ENCODE measurements at regions not wholly inside any gene's neighbourhood (a gene's known extent, or its start where the extent isn't known, plus 50 kb on each side); places are given as distances from the start of the nearest gene placed in this dataset.

DNA sequence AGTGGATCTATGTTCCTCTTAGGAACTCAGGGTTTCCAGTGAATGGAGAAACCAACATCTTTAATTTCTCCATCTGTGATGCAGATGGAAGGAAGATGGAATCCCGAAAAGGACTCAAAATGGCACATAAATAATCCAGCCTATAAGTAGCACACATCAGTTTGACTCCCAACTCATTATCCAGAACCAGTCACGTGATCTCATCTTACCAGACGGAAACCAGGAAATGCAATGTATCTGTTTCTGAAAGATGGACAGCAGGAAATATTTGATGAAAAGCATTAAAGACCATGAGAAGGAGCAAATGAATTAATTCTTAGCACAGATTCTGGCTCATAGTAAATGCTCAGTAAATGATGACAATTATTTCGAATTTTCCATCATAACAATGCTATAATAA lies 443.1 kb upstream of the FMR1 start:
- Mint-ChIP-seq H3K4me3 (ENCODE audit: unreplicated experiment) (no peak overlapping the region), H3K36me3 (ENCODE audit: low read depth) (no peaks in the 10 kb centered on the region), H3K9me3 (ENCODE audit: low read depth) (peaks cover 13% of the 10 kb centered on the region), H3K27ac (ENCODE audit: unreplicated experiment) (no peak overlapping the region), H3K27me3 (ENCODE audit: low read depth) (no peaks in the 10 kb centered on the region), H3K4me1 (ENCODE audit: low read depth) (no peaks in the 10 kb centered on the region)
- DNase-seq (ENCODE audit: low spot score), result no peak
- TF ChIP-seq, protein P1, sequence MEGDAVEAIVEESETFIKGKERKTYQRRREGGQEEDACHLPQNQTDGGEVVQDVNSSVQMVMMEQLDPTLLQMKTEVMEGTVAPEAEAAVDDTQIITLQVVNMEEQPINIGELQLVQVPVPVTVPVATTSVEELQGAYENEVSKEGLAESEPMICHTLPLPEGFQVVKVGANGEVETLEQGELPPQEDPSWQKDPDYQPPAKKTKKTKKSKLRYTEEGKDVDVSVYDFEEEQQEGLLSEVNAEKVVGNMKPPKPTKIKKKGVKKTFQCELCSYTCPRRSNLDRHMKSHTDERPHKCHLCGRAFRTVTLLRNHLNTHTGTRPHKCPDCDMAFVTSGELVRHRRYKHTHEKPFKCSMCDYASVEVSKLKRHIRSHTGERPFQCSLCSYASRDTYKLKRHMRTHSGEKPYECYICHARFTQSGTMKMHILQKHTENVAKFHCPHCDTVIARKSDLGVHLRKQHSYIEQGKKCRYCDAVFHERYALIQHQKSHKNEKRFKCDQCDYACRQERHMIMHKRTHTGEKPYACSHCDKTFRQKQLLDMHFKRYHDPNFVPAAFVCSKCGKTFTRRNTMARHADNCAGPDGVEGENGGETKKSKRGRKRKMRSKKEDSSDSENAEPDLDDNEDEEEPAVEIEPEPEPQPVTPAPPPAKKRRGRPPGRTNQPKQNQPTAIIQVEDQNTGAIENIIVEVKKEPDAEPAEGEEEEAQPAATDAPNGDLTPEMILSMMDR (IDR thresholded peaks at IDR 0.05), result no peak

DNA sequence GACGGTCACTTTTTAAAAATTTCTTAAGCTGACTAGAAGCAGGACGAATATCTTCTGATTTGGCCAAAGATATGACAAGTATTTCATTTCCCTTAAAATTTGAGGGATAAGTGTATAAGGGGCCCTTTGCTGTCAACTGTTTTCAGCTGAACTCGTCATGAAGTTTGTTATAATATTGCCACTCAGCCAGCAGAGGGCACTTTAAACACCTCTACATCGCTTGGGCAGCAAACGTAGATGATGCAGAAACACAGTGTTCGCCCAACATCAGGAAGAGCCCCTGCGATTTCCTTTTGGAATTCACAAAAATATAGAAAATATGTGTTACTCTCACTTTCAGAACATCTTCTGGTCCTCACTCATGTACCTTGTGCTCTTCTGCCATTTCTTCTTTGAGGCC lies 435.7 kb upstream of the FMR1 start:
- Mint-ChIP-seq H3K9me3 (ENCODE audit: low read depth) (peaks cover 29% of the 10 kb centered on the region), H3K4me1 (ENCODE audit: low read depth) (no peaks in the 10 kb centered on the region), H3K27me3 (ENCODE audit: low read depth) (no peaks in the 10 kb centered on the region), H3K36me3 (ENCODE audit: low read depth) (no peaks in the 10 kb centered on the region), H3K27ac (ENCODE audit: unreplicated experiment) (no peak overlapping the region), H3K4me3 (ENCODE audit: unreplicated experiment) (no peak overlapping the region)
- TF ChIP-seq, protein P1 (IDR thresholded peaks at IDR 0.05), result peak; percentile 59
- no peak for DNase-seq (ENCODE audit: low spot score)

DNA sequence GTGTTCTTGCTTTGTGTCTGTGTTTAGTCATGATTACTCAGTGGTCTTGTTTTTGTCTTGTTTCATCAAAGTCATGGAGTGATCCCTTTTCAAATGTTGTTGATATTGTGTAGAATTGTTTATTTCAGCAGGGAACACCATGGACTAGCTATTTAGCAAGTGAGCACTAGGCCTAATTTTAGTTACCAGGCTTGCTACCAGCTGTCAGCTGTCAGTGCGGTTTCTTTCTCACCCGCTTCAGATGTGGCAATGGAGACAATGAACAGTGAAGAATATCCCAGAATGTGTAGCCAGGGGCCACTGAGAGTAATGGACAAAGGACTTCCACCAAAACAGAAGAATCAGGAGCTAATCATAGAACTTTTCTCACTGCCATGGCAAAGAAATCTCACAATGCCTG lies 432.8 kb upstream of the FMR1 start:
- H3K27me3 Mint-ChIP-seq (ENCODE audit: low read depth), result no peaks in the 10 kb centered on the region
- H3K4me3 Mint-ChIP-seq (ENCODE audit: unreplicated experiment), result no peak overlapping the region
- H3K9me3 Mint-ChIP-seq (ENCODE audit: low read depth), result peaks cover 44% of the 10 kb centered on the region
- no peaks in the 10 kb centered on the region for H3K4me1 Mint-ChIP-seq (ENCODE audit: low read depth)
- TF ChIP-seq, protein P1 (IDR thresholded peaks at IDR 0.05), result no peak
- no peaks in the 10 kb centered on the region for H3K36me3 Mint-ChIP-seq (ENCODE audit: low read depth)
- H3K27ac Mint-ChIP-seq (ENCODE audit: unreplicated experiment), result no peak overlapping the region
- DNase-seq (ENCODE audit: low spot score), result no peak

DNA sequence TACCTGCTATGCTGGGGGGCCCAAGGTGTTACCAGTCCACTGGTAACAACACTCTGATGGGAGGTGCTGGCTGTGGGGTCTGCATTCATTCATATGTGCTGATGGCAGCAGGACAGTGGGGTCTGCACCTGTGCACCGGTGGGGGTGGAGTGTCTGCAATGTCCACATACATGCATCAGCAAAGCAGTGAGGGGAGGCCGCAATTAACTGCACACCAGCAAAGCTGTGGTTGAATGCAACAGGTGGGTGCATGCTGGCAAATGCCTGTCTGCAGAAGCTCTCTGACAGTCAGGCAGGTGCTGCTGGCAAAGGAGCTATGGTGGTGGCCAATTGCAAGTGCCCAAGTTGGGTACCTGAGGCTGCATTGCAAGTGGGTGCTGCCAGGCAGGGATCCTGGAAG lies 426.5 kb upstream of the FMR1 start:
- no peaks in the 10 kb centered on the region for H3K4me1 Mint-ChIP-seq (ENCODE audit: low read depth)

DNA sequence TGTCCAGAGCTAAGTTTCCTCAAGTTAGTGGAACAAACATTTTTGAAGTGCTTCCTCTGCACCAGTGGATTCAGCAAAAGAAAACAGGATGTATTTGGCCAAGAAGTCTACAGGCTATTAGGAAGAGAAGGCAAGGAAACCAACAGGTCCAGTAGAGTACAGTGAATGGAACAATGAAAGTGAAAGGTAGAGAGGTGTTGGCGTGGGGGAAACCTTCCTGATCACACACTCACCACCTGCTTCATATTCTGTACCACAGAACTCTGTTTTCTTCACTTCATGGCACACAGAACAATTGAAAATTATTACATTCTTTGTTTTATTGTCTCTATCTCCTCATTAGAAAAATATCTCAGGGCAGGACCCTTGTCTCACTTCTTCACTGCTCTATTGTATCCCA lies 417.4 kb upstream of the FMR1 start:
- no peaks in the 10 kb centered on the region for H3K27me3 Mint-ChIP-seq (ENCODE audit: low read depth)
- no peaks in the 10 kb centered on the region for H3K36me3 Mint-ChIP-seq (ENCODE audit: low read depth)
- no peaks in the 10 kb centered on the region for H3K4me1 Mint-ChIP-seq (ENCODE audit: low read depth)
- DNase-seq (ENCODE audit: low spot score), result no peak
- no peak overlapping the region for H3K27ac Mint-ChIP-seq (ENCODE audit: unreplicated experiment)
- TF ChIP-seq, protein P1 (IDR thresholded peaks at IDR 0.05), result no peak
- H3K4me3 Mint-ChIP-seq (ENCODE audit: unreplicated experiment), result no peak overlapping the region
- peaks cover 15% of the 10 kb centered on the region for H3K9me3 Mint-ChIP-seq (ENCODE audit: low read depth)

More for the DNA sequence above, 426.5 kb upstream of the FMR1 start:
- no peak overlapping the region for H3K27ac Mint-ChIP-seq (ENCODE audit: unreplicated experiment)
- TF ChIP-seq, protein P1 (IDR thresholded peaks at IDR 0.05), result no peak
- peaks cover 33% of the 10 kb centered on the region for H3K9me3 Mint-ChIP-seq (ENCODE audit: low read depth)
- no peaks in the 10 kb centered on the region for H3K27me3 Mint-ChIP-seq (ENCODE audit: low read depth)
- peak; percentile 88 for DNase-seq (ENCODE audit: low spot score)
- H3K4me3 Mint-ChIP-seq (ENCODE audit: unreplicated experiment), result no peak overlapping the region
- no peaks in the 10 kb centered on the region for H3K36me3 Mint-ChIP-seq (ENCODE audit: low read depth)
